Fibroblast of pulmonary artery (primary cell): ENCODE measurements at regions not wholly inside any gene's neighbourhood (a gene's known extent, or its start where the extent isn't known, plus 50 kb on each side); places are given as distances from the start of the nearest gene placed in this dataset.

Experiments
- DNase-seq: peaks from one replicate; pipeline ENCODE4 v3.0.0-alpha.2; 2010; ENCODE audit warnings: low read depth
- H3K4me3 ChIP-seq: replicated peaks from 2 replicates; pipeline ENCODE4 v1.5.1; 2011; ENCODE audit warnings: low read depth, mild to moderate bottlenecking, control low read depth, low read length, moderate library complexity
- CTCF ChIP-seq: IDR thresholded peaks from 2 replicates; pipeline ENCODE4 v1.5.1; 2011; ENCODE audit warnings: mild to moderate bottlenecking, control low read depth, low read length, inconsistent platforms; ENCODE audit errors: missing control alignments

DNA sequence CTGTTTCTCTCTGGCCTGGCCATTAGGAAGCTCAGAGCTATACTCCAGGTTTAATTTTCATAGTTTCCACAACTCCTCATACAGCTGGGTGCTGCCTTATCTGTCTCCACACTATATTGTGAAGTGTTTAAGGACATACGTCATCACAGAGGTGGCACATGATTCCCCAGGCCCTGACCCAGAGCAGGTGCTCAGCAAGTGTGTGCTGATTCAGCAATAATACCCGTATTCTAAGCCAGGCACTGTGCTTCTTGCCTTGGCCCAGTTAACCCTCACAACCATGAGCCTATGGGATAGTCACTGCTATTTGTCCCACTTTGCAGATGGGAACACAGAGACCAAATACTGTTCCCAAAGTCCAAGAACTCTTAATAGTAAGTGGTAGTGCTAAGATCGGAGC, 93.5 kb upstream of the SMIM23 start:
- no peak for TF ChIP-seq CTCF
- DNase-seq = no peak
- no peak overlapping the region for H3K4me3 ChIP-seq

GRCh38 chr5:171692936-171693335, 92.7 kb upstream of the SMIM23 start:
- DNase-seq = no peak
- no peak for TF ChIP-seq CTCF

GRCh38 chr5:171693412-171693811, 92.2 kb upstream of the SMIM23 start:
- no peak overlapping the region for H3K4me3 ChIP-seq
- DNase-seq = no peak
- TF ChIP-seq CTCF = no peak

More at GRCh38 chr5:171692936-171693335, 92.7 kb upstream of the SMIM23 start:
- no peak overlapping the region for H3K4me3 ChIP-seq

- H3K4me3 ChIP-seq = no peak overlapping the region
- no peak for DNase-seq
Observed at GRCh38 chr5:171695804-171696203, 89.8 kb upstream of the SMIM23 start.

GRCh38 chr5:171697221-171698102, 88.2 kb upstream of the SMIM23 start:
- DNase-seq = no peak
- H3K4me3 ChIP-seq = no peak overlapping the region
- TF ChIP-seq CTCF = no peak

More at GRCh38 chr5:171695804-171696203, 89.8 kb upstream of the SMIM23 start:
- TF ChIP-seq CTCF = no peak

GRCh38 chr5:171700318-171700912, 85.2 kb upstream of the SMIM23 start:
- TF ChIP-seq CTCF = no peak
- no peak overlapping the region for H3K4me3 ChIP-seq
- no peak for DNase-seq
